ENCODE measurements at regions not wholly inside any gene's neighbourhood (a gene's known extent, or its start where the extent isn't known, plus 50 kb on each side); places are given as distances from the start of the nearest gene placed in this dataset.

DNA sequence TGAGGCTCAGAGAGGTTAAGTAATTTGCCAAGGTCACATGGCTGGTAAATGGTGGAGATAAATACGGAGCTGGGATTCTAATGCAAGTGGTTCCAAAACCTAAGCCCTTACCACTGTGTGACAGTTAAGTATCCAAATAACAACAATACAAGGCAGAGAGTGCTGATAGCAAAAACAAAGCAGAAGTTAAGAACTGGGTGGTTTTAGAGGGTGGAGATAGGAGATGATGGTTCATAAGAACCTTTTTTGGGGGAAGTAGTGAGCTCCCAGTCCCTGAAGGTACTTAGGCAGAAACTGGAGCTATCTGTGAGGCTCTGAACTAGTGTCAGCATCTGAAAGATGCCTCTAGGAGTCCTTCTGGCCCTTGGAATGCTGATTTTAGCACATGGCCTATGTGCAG is 56.2 kb upstream of the UBE2L5 start:
- TF ChIP-seq, protein P1, sequence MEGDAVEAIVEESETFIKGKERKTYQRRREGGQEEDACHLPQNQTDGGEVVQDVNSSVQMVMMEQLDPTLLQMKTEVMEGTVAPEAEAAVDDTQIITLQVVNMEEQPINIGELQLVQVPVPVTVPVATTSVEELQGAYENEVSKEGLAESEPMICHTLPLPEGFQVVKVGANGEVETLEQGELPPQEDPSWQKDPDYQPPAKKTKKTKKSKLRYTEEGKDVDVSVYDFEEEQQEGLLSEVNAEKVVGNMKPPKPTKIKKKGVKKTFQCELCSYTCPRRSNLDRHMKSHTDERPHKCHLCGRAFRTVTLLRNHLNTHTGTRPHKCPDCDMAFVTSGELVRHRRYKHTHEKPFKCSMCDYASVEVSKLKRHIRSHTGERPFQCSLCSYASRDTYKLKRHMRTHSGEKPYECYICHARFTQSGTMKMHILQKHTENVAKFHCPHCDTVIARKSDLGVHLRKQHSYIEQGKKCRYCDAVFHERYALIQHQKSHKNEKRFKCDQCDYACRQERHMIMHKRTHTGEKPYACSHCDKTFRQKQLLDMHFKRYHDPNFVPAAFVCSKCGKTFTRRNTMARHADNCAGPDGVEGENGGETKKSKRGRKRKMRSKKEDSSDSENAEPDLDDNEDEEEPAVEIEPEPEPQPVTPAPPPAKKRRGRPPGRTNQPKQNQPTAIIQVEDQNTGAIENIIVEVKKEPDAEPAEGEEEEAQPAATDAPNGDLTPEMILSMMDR (IDR thresholded peaks at IDR 0.05), result no peak
- TF ChIP-seq POLR2A (IDR thresholded peaks at IDR 0.05), result no peak
- TF ChIP-seq EP300 (IDR thresholded peaks at IDR 0.05), result no peak

Measured in tibial nerve (tissue), 4 donors.